ENCODE measurements at regions not wholly inside any gene's neighbourhood (a gene's known extent, or its start where the extent isn't known, plus 50 kb on each side); places are given as distances from the start of the nearest gene placed in this dataset.

DNA sequence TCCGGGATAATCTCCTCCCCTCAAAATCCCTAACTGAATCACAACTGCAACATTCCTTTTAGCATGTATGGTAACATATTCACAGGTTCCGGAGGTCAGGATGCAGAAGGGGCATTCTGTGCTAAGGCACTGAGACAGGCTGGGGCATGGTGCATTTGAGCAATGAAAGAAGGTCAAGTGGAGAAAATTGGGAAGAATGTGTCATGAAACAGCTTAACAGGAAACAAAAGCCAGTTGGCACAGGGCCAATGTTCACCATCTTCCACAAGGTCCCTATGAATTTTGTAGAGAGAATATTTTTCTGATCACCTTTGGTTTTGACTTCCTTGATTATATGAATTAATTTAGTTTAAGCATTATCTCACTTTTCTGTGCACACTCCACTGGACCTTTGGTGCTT, 587.7 kb upstream of the NR2F2 start:
- TF ChIP-seq EZH2 (IDR thresholded peaks at IDR 0.05; ENCODE audit: borderline replicate concordance, low read depth, low read length, poor library complexity, severe bottlenecking), result no peak
- TF ChIP-seq, protein P1, sequence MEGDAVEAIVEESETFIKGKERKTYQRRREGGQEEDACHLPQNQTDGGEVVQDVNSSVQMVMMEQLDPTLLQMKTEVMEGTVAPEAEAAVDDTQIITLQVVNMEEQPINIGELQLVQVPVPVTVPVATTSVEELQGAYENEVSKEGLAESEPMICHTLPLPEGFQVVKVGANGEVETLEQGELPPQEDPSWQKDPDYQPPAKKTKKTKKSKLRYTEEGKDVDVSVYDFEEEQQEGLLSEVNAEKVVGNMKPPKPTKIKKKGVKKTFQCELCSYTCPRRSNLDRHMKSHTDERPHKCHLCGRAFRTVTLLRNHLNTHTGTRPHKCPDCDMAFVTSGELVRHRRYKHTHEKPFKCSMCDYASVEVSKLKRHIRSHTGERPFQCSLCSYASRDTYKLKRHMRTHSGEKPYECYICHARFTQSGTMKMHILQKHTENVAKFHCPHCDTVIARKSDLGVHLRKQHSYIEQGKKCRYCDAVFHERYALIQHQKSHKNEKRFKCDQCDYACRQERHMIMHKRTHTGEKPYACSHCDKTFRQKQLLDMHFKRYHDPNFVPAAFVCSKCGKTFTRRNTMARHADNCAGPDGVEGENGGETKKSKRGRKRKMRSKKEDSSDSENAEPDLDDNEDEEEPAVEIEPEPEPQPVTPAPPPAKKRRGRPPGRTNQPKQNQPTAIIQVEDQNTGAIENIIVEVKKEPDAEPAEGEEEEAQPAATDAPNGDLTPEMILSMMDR (conservative IDR thresholded peaks at IDR 0.05; ENCODE audit: low read depth, low read length), result no peak
- DNase-seq (ENCODE audit: low spot score), result peak; percentile 23
- no peaks in the 10 kb centered on the region for H3K36me3 ChIP-seq (ENCODE audit: insufficient read depth, low read length, poor library complexity, severe bottlenecking)
- CTCF ChIA-PET, result no interaction called here
- H3K4me3 ChIP-seq (ENCODE audit: low read depth, low read length, poor library complexity, severe bottlenecking), result no peak overlapping the region
- BruUV-seq (replicated peaks), result no TSS peak
- no peaks in the 10 kb centered on the region for H3K9me3 ChIP-seq (ENCODE audit: low read depth, low read length, poor library complexity, severe bottlenecking)
- intact Hi-C loops (cut with micrococcal nuclease; ENCODE audit: unreplicated experiment), result no loop called here
- POLR2A ChIA-PET (ENCODE audit: low non-redundant PET), result no interaction called here
- no peaks in the 10 kb centered on the region for H3K27me3 ChIP-seq (replicated peaks; ENCODE audit: insufficient read depth, low read depth, low read length, poor library complexity)
- H3K4me1 ChIP-seq (ENCODE audit: insufficient read depth, low read length, poor library complexity, severe bottlenecking), result no peaks in the 10 kb centered on the region
- no peak overlapping the region for H3K27ac ChIP-seq (ENCODE audit: low read depth, low read length, poor library complexity, severe bottlenecking)

DNA sequence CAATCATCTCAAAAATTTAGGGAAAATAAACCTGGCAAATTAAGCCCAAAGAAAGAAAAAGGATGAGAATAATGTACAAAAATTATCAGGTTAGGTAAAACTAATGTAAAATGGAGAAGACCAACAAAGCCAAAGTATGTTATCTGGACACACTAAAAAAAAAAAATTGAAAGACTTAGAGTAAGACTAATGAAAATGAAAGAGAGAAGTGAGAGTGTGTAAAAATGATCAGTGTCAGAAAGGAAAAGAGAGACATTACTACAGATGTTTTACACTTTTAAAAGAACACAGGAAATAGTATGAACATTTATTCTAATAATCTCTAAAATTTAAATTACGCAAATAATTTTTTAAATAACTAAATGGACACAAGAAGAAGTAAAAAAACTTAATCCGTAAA, 573.3 kb upstream of the NR2F2 start:
- no TSS peak for BruUV-seq (replicated peaks)

DNA sequence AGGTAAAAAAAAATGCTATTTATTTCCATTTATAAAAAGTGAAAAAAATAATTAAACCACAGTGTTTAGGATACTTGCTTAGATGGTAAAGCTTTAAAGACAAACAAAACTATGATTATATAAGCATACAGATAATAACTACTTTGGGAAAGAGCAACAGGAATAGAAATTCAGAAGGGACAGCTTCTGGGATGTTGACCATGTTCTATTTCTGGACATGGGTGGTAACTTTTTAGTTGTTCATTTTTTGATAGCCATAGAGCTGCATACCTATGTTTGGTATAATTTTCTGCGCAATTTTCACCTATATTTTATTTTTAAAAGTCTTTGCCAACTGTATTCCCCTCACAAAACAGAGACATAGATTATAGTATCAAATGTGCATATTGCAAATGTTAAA, 572.0 kb upstream of the NR2F2 start:
- H3K27me3 ChIP-seq (replicated peaks; ENCODE audit: insufficient read depth, low read depth, low read length, poor library complexity), result no peaks in the 10 kb centered on the region
- no peaks in the 10 kb centered on the region for H3K36me3 ChIP-seq (ENCODE audit: insufficient read depth, low read length, poor library complexity, severe bottlenecking)
- ChIA-PET CTCF (no interaction called here), POLR2A (ENCODE audit: low non-redundant PET) (no interaction called here)
- H3K9me3 ChIP-seq (ENCODE audit: low read depth, low read length, poor library complexity, severe bottlenecking), result no peaks in the 10 kb centered on the region
- H3K27ac ChIP-seq (ENCODE audit: low read depth, low read length, poor library complexity, severe bottlenecking), result no peak overlapping the region
- intact Hi-C loops (cut with micrococcal nuclease; ENCODE audit: unreplicated experiment), result no loop called here
- DNase-seq (ENCODE audit: low spot score), result no peak
- TF ChIP-seq EZH2 (IDR thresholded peaks at IDR 0.05; ENCODE audit: borderline replicate concordance, low read depth, low read length, poor library complexity, severe bottlenecking), result no peak
- TF ChIP-seq, protein P1 (conservative IDR thresholded peaks at IDR 0.05; ENCODE audit: low read depth, low read length), result no peak
- no TSS peak for BruUV-seq (replicated peaks)
- H3K4me3 ChIP-seq (ENCODE audit: low read depth, low read length, poor library complexity, severe bottlenecking), result no peak overlapping the region
- H3K4me1 ChIP-seq (ENCODE audit: insufficient read depth, low read length, poor library complexity, severe bottlenecking), result no peaks in the 10 kb centered on the region

More for the DNA sequence above, 573.3 kb upstream of the NR2F2 start:
- H3K27ac ChIP-seq (ENCODE audit: low read depth, low read length, poor library complexity, severe bottlenecking), result no peak overlapping the region
- intact Hi-C loops (cut with micrococcal nuclease; ENCODE audit: unreplicated experiment), result no loop called here
- ChIA-PET POLR2A (ENCODE audit: low non-redundant PET) (no interaction called here), CTCF (no interaction called here)
- no peaks in the 10 kb centered on the region for H3K4me1 ChIP-seq (ENCODE audit: insufficient read depth, low read length, poor library complexity, severe bottlenecking)
- no peak for DNase-seq (ENCODE audit: low spot score)
- no peak overlapping the region for H3K4me3 ChIP-seq (ENCODE audit: low read depth, low read length, poor library complexity, severe bottlenecking)
- no peaks in the 10 kb centered on the region for H3K9me3 ChIP-seq (ENCODE audit: low read depth, low read length, poor library complexity, severe bottlenecking)
- no peaks in the 10 kb centered on the region for H3K27me3 ChIP-seq (replicated peaks; ENCODE audit: insufficient read depth, low read depth, low read length, poor library complexity)
- H3K36me3 ChIP-seq (ENCODE audit: insufficient read depth, low read length, poor library complexity, severe bottlenecking), result no peaks in the 10 kb centered on the region
- no peak for TF ChIP-seq EZH2 (IDR thresholded peaks at IDR 0.05; ENCODE audit: borderline replicate concordance, low read depth, low read length, poor library complexity, severe bottlenecking)
- TF ChIP-seq, protein P1 (conservative IDR thresholded peaks at IDR 0.05; ENCODE audit: low read depth, low read length), result no peak
